Thymus (tissue), 11 donors: ENCODE measurements at regions not wholly inside any gene's neighbourhood (a gene's known extent, or its start where the extent isn't known, plus 50 kb on each side); places are given as distances from the start of the nearest gene placed in this dataset.
"Not testable (repeated sequence)": the region's sequence is repeated elsewhere in the genome, so short reads cannot be mapped to it uniquely, and the experiment has no call there.

ENCODE experiments used
- DNase-seq, 9 donors: peaks; one replicate each; pipeline ENCODE4 v3.0.0-alpha.2; 2013; ENCODE audit warnings: low spot score in 9 of 9, low read depth in 6 of 9, missing footprints in 1 of 9
- H3K27ac ChIP-seq, 2 donors: one replicate each; pipeline ENCODE4 v1.5.1; 2013; ENCODE audit warnings: control low read depth in 1 of 2, low read depth in 1 of 2, low read length in 1 of 2, mild to moderate bottlenecking in 1 of 2, moderate library complexity in 1 of 2
- H3K27me3 ChIP-seq, 2 donors: one replicate each; pipeline ENCODE4 v1.5.1; 2013; ENCODE audit warnings: low read length in 1 of 2; ENCODE audit not compliant: control insufficient read depth in 2 of 2, insufficient read depth in 1 of 2
- H3K36me3 ChIP-seq, 2 donors: one replicate each; pipeline ENCODE4 v1.5.1; 2013; ENCODE audit warnings: low read length in 1 of 2, mild to moderate bottlenecking in 1 of 2, moderate library complexity in 1 of 2; ENCODE audit not compliant: control insufficient read depth in 2 of 2, insufficient read depth in 2 of 2
- H3K4me1 ChIP-seq, 2 donors: one replicate each; pipeline ENCODE4 v1.5.1; 2013; ENCODE audit warnings: low read length in 2 of 2; ENCODE audit not compliant: control insufficient read depth in 2 of 2, insufficient read depth in 2 of 2
- H3K4me3 ChIP-seq, 2 donors: one replicate each; pipeline ENCODE4 v1.5.1; 2013; ENCODE audit warnings: low read length in 2 of 2, control low read depth in 1 of 2, mild to moderate bottlenecking in 1 of 2
- H3K9me3 ChIP-seq, 2 donors: one replicate each; pipeline ENCODE4 v1.5.1; 2013; ENCODE audit warnings: low read length in 1 of 2, mild to moderate bottlenecking in 1 of 2; ENCODE audit not compliant: control insufficient read depth in 2 of 2, insufficient read depth in 1 of 2
- WGBS: extraction: QIAGEN DNeasy Blood & Tissue Kit; methylation state at CpG from one replicate; pipeline ENCODE4 v1.1.7; 2013; 5-methylcytosine and 5-hydroxymethylcytosine counted together
- donor health status: healthy.

- not testable (repeated sequence) for H3K27me3 ChIP-seq, H3K27ac ChIP-seq, H3K4me3 ChIP-seq, DNase-seq, H3K36me3 ChIP-seq, H3K4me1 ChIP-seq, H3K9me3 ChIP-seq
- WGBS = 83% methylated on average over 1 of the region's 1 CpG
Observed at GRCh38 chr1:188003687-188004086, 1174.9 kb downstream of the PLA2G4A start.

GRCh38 chr1:188004849-188005248, 1176.1 kb downstream of the PLA2G4A start:
- no peak overlapping the region for H3K27ac ChIP-seq
- H3K36me3 ChIP-seq = no peaks in the 10 kb centered on the region
- H3K9me3 ChIP-seq = no peaks in the 10 kb centered on the region
- no peak for DNase-seq
- H3K27me3 ChIP-seq = no peaks in the 10 kb centered on the region
- 97% methylated on average over 1 of the region's 1 CpG for whole genome bisulfite sequencing
- H3K4me1 ChIP-seq = no peaks in the 10 kb centered on the region
- H3K4me3 ChIP-seq = no peak overlapping the region

GRCh38 chr1:188006354-188006753, 1177.6 kb downstream of the PLA2G4A start:
- Histone ChIP-seq H3K4me1 (no peaks in the 10 kb centered on the region), H3K9me3 (peaks cover 0 to 4% of the 10 kb centered on the region in 2 donors), H3K27me3 (no peaks in the 10 kb centered on the region), H3K36me3 (no peaks in the 10 kb centered on the region), H3K4me3 (no peak overlapping the region), H3K27ac (no peak overlapping the region)
- DNase-seq = no peak
- 11% methylated on average over 1 of the region's 1 CpG for WGBS

GRCh38 chr1:188013222-188013849, 1184.6 kb downstream of the PLA2G4A start:
- WGBS = 97% methylated on average over 49 of the region's 49 CpGs
- H3K4me1 ChIP-seq, H3K36me3 ChIP-seq, H3K4me3 ChIP-seq, DNase-seq, H3K9me3 ChIP-seq, H3K27ac ChIP-seq, H3K27me3 ChIP-seq: not testable (repeated sequence)

- 85% methylated on average over 4 of the region's 4 CpGs for WGBS
- no peak overlapping the region for H3K4me3 ChIP-seq
- no peaks in the 10 kb centered on the region for H3K36me3 ChIP-seq
Observed at GRCh38 chr1:188017921-188018320, 1189.2 kb downstream of the PLA2G4A start.

GRCh38 chr1:188022661-188023060, 1193.9 kb downstream of the PLA2G4A start:
- WGBS = 97% methylated on average over 2 of the region's 2 CpGs
- H3K36me3 ChIP-seq = no peaks in the 10 kb centered on the region
- no peak overlapping the region for H3K27ac ChIP-seq
- no peak for DNase-seq
- H3K4me1 ChIP-seq = no peaks in the 10 kb centered on the region
- no peaks in the 10 kb centered on the region for H3K27me3 ChIP-seq
- H3K9me3 ChIP-seq = no peaks in the 10 kb centered on the region
- H3K4me3 ChIP-seq = no peak overlapping the region

More at GRCh38 chr1:188017921-188018320, 1189.2 kb downstream of the PLA2G4A start:
- Histone ChIP-seq H3K27ac (no peak overlapping the region), H3K4me1 (no peaks in the 10 kb centered on the region), H3K27me3 (no peaks in the 10 kb centered on the region), H3K9me3 (peaks cover 0 to 1% of the 10 kb centered on the region in 2 donors)
- no peak for DNase-seq

- H3K27ac ChIP-seq = no peak overlapping the region
- no peak overlapping the region for H3K4me3 ChIP-seq
- 97% methylated on average over 2 of the region's 2 CpGs for WGBS
Observed at GRCh38 chr1:188023206-188023605, 1194.5 kb downstream of the PLA2G4A start.

GRCh38 chr1:188027613-188028012, 1198.9 kb downstream of the PLA2G4A start:
- H3K27me3 ChIP-seq = no peaks in the 10 kb centered on the region
- no peaks in the 10 kb centered on the region for H3K36me3 ChIP-seq
- DNase-seq = no peak
- no peak overlapping the region for H3K4me3 ChIP-seq
- H3K4me1 ChIP-seq = no peaks in the 10 kb centered on the region
- H3K27ac ChIP-seq = no peak overlapping the region
- H3K9me3 ChIP-seq = no peaks in the 10 kb centered on the region

More at GRCh38 chr1:188023206-188023605, 1194.5 kb downstream of the PLA2G4A start:
- H3K27me3 ChIP-seq = no peaks in the 10 kb centered on the region
- no peaks in the 10 kb centered on the region for H3K9me3 ChIP-seq
- no peaks in the 10 kb centered on the region for H3K4me1 ChIP-seq
- H3K36me3 ChIP-seq = no peaks in the 10 kb centered on the region
- DNase-seq = no peak

- not testable (repeated sequence) for H3K36me3 ChIP-seq
Observed at GRCh38 chr1:188037572-188037971, 1208.8 kb downstream of the PLA2G4A start.

More at GRCh38 chr1:188037572-188037971, 1208.8 kb downstream of the PLA2G4A start:
- not testable (repeated sequence) for H3K4me1 ChIP-seq, DNase-seq, H3K4me3 ChIP-seq, H3K27ac ChIP-seq, H3K27me3 ChIP-seq, H3K9me3 ChIP-seq
- WGBS = 75% methylated on average over 2 of the region's 2 CpGs
